Spleen (tissue), 7 donors: ENCODE measurements at regions not wholly inside any gene's neighbourhood (a gene's known extent, or its start where the extent isn't known, plus 50 kb on each side); places are given as distances from the start of the nearest gene placed in this dataset.

Experiments
- POLR2A ChIP-seq, 3 donors: fragments of 450-650 bp; IDR thresholded peaks; one replicate each; pipeline ENCODE4 v1.5.1; 2017; ENCODE audit warnings: antibody characterized with exemption in 3 of 3, mild to moderate bottlenecking in 1 of 3
- POLR2AphosphoS5 ChIP-seq, 3 donors: sonication (generic); formaldehyde crosslinking; IDR thresholded peaks; one replicate each; pipeline ENCODE4 v1.5.1; 2017; ENCODE audit warnings: antibody characterized with exemption in 3 of 3
- TF ChIP-seq, protein P1 (sequence below), 11 experiments: fragments of 200-600 bp in 7 of 11; fragments of 450-650 bp in 4 of 11; sonication (generic) in 4 of 11; IDR thresholded peaks in 8 of 11; conservative IDR thresholded peaks in 3 of 11; 1 replicate in 7 of 11; 2 replicates in 4 of 11; pipeline versions ENCODE4 v1.4.0 to v1.8.0; 2016 to 2021; ENCODE audit warnings: antibody characterized with exemption in 11 of 11, inconsistent platforms in 4 of 11, mild to moderate bottlenecking in 1 of 11
- donor health status: DM: no; HTN: no; CAD: no; lungs with moderate emphysema.
- donor health status: DM: no; HTN: no; CAD: no.
- donor health status: DM: no; HTN: no; CAD: no.

GRCh38 chr14:26835979-26836570 lies 238.2 kb upstream of the NOVA1 start:
- TF ChIP-seq, protein P1, sequence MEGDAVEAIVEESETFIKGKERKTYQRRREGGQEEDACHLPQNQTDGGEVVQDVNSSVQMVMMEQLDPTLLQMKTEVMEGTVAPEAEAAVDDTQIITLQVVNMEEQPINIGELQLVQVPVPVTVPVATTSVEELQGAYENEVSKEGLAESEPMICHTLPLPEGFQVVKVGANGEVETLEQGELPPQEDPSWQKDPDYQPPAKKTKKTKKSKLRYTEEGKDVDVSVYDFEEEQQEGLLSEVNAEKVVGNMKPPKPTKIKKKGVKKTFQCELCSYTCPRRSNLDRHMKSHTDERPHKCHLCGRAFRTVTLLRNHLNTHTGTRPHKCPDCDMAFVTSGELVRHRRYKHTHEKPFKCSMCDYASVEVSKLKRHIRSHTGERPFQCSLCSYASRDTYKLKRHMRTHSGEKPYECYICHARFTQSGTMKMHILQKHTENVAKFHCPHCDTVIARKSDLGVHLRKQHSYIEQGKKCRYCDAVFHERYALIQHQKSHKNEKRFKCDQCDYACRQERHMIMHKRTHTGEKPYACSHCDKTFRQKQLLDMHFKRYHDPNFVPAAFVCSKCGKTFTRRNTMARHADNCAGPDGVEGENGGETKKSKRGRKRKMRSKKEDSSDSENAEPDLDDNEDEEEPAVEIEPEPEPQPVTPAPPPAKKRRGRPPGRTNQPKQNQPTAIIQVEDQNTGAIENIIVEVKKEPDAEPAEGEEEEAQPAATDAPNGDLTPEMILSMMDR (IDR thresholded peaks at IDR 0.05 in 8 of 11, conservative IDR thresholded peaks at IDR 0.05 in 3 of 11), result no peak
- TF ChIP-seq POLR2AphosphoS5 (IDR thresholded peaks at IDR 0.05) (no peak), POLR2A (IDR thresholded peaks at IDR 0.05) (no peak)
